ENCODE measurements at regions not wholly inside any gene's neighbourhood (a gene's known extent, or its start where the extent isn't known, plus 50 kb on each side); places are given as distances from the start of the nearest gene placed in this dataset.

GRCh38 chr1:30422251-30422650, 301.1 kb downstream of the MATN1 start:
- BruUV-seq (replicated peaks) = no TSS peak
- H3K9me3 ChIP-seq (ENCODE audit: low read length) = no peaks in the 10 kb centered on the region
- ATAC-seq (no peak), DNase-seq (ENCODE audit: low spot score) (no peak), FAIRE-seq (no peak)
- H3K79me2 ChIP-seq (ENCODE audit: insufficient read depth, low read length) = no peaks in the 10 kb centered on the region
- H3K4me1 ChIP-seq (ENCODE audit: insufficient read depth, low read length) = no peaks in the 10 kb centered on the region
- H3K4me3 ChIP-seq (replicated peaks in 1 of 3; ENCODE audit: insufficient read depth in 1 of 3, low read depth in 2 of 3, low read length in 3 of 3) = no peak overlapping the region
- H3K27ac ChIP-seq (ENCODE audit: extremely low read length, insufficient read depth, low read length) = no peak overlapping the region
- in situ Hi-C loops (cut with HindIII; ENCODE audit: extremely low pct_ligation_motif_present, low pct_unique_long_range_greater_than_20kb) (no loop called here), intact Hi-C loops (cut with micrococcal nuclease; ENCODE audit: unreplicated experiment) (no loop called here)
- ChIA-PET CTCF (ENCODE audit: low intra/inter-chr PET ratio, low total read pairs) (no interaction called here), POLR2A (no interaction called here)
- TF ChIP-seq ZNF589 (CRISPR knock-in tag; conservative IDR thresholded peaks at IDR 0.05) (no peak), NRL (CRISPR knock-in tag; IDR thresholded peaks at IDR 0.05; ENCODE audit: borderline replicate concordance) (no peak), SIX1 (CRISPR knock-in tag; IDR thresholded peaks at IDR 0.05; ENCODE audit: borderline replicate concordance) (no peak)
- H4K20me1 ChIP-seq (ENCODE audit: insufficient read depth, low read length) = no peaks in the 10 kb centered on the region
- no CpG with 5 or more reads among the region's 2 CpGs for WGBS (ENCODE audit: low lambda C conversion rate)
- peaks cover 0 to 5% of the 10 kb centered on the region in 2 experiments; a peak in 2 of 5 replicates for H3K27me3 ChIP-seq (ENCODE audit: control insufficient read depth in 1 of 2, insufficient read depth in 2 of 2, low read length in 2 of 2)
- H2AFZ ChIP-seq (ENCODE audit: low read length) = no peak overlapping the region
- H3K9ac ChIP-seq (ENCODE audit: insufficient read depth, low read depth, low read length) = no peak overlapping the region
- no peaks in the 10 kb centered on the region for H3K36me3 ChIP-seq (replicated peaks in 1 of 2; ENCODE audit: control insufficient read depth in 1 of 2, insufficient read depth in 2 of 2, low read length in 2 of 2)
- H3K4me2 ChIP-seq (ENCODE audit: low read depth, low read length) = no peak overlapping the region

GRCh38 chr1:30420519-30421050, 302.8 kb downstream of the MATN1 start:
- H4K20me1 ChIP-seq (ENCODE audit: insufficient read depth, low read length) = no peaks in the 10 kb centered on the region
- FAIRE-seq (no peak), DNase-seq (ENCODE audit: low spot score) (no peak), ATAC-seq (no peak)
- no peak overlapping the region for H3K4me3 ChIP-seq (replicated peaks in 1 of 3; ENCODE audit: insufficient read depth in 1 of 3, low read depth in 2 of 3, low read length in 3 of 3)
- H3K9me3 ChIP-seq (ENCODE audit: low read length) = no peaks in the 10 kb centered on the region
- H3K36me3 ChIP-seq (replicated peaks in 1 of 2; ENCODE audit: control insufficient read depth in 1 of 2, insufficient read depth in 2 of 2, low read length in 2 of 2) = no peaks in the 10 kb centered on the region
- H3K79me2 ChIP-seq (ENCODE audit: insufficient read depth, low read length) = no peaks in the 10 kb centered on the region
- no peaks in the 10 kb centered on the region for H3K4me1 ChIP-seq (ENCODE audit: insufficient read depth, low read length)
- no peak overlapping the region for H3K4me2 ChIP-seq (ENCODE audit: low read depth, low read length)
- WGBS (ENCODE audit: low lambda C conversion rate) = 3% methylated on average over 5 of the region's 7 CpGs
- ChIA-PET POLR2A (no interaction called here), CTCF (ENCODE audit: low intra/inter-chr PET ratio, low total read pairs) (no interaction called here)
- in situ Hi-C loops (cut with HindIII; ENCODE audit: extremely low pct_ligation_motif_present, low pct_unique_long_range_greater_than_20kb) = no loop called here
- H3K27ac ChIP-seq (ENCODE audit: extremely low read length, insufficient read depth, low read length) = no peak overlapping the region
- intact Hi-C loops (cut with micrococcal nuclease; ENCODE audit: unreplicated experiment) = no loop called here
- no peak overlapping the region for H2AFZ ChIP-seq (ENCODE audit: low read length)
- peaks cover 0 to 5% of the 10 kb centered on the region in 2 experiments; a peak in 2 of 5 replicates for H3K27me3 ChIP-seq (ENCODE audit: control insufficient read depth in 1 of 2, insufficient read depth in 2 of 2, low read length in 2 of 2)
- no TSS peak for BruUV-seq (replicated peaks)
- H3K9ac ChIP-seq (ENCODE audit: insufficient read depth, low read depth, low read length) = no peak overlapping the region
- TF ChIP-seq ZNF414 (CRISPR knock-in tag; IDR thresholded peaks at IDR 0.05) (no peak), DDIT3 (CRISPR knock-in tag; IDR thresholded peaks at IDR 0.05) (no peak), ZNF251 (CRISPR knock-in tag; IDR thresholded peaks at IDR 0.05) (no peak), ZNF333 (CRISPR knock-in tag; IDR thresholded peaks at IDR 0.05; ENCODE audit: borderline replicate concordance) (no peak), RAD51 (IDR thresholded peaks at IDR 0.05; ENCODE audit: borderline replicate concordance) (no peak), ZNF260 (CRISPR knock-in tag; IDR thresholded peaks at IDR 0.05; ENCODE audit: borderline replicate concordance, low read depth) (no peak), RBFOX2 (IDR thresholded peaks at IDR 0.05; ENCODE audit: low read depth, low read length) (no peak), THAP8 (CRISPR knock-in tag; IDR thresholded peaks at IDR 0.05; ENCODE audit: borderline replicate concordance) (no peak), NPAS2 (CRISPR knock-in tag; IDR thresholded peaks at IDR 0.05; ENCODE audit: borderline replicate concordance) (no peak), RBM39 (IDR thresholded peaks at IDR 0.05; ENCODE audit: low read depth, low read length, poor library complexity, severe bottlenecking) (no peak), ZNF557 (CRISPR knock-in tag; IDR thresholded peaks at IDR 0.05) (no peak), ZNF280B (CRISPR knock-in tag; IDR thresholded peaks at IDR 0.05; ENCODE audit: borderline replicate concordance) (no peak), ZBTB7B (CRISPR knock-in tag; IDR thresholded peaks at IDR 0.05) (no peak), ZNF816 (CRISPR knock-in tag; IDR thresholded peaks at IDR 0.05; ENCODE audit: borderline replicate concordance) (no peak)
